ENCODE measurements at regions not wholly inside any gene's neighbourhood (a gene's known extent, or its start where the extent isn't known, plus 50 kb on each side); places are given as distances from the start of the nearest gene placed in this dataset.

- no peak for TF ChIP-seq POLR2A (IDR thresholded peaks at IDR 0.05; ENCODE audit: low read length)
- TF ChIP-seq GATA1 (IDR thresholded peaks at IDR 0.05; ENCODE audit: low read depth, low read length), result no peak
Measured at GRCh38 chr16:13519871-13520270, 400.1 kb upstream of the ERCC4 start.

Data from erythroblast (primary cell).